ENCODE measurements at regions not wholly inside any gene's neighbourhood (a gene's known extent, or its start where the extent isn't known, plus 50 kb on each side); places are given as distances from the start of the nearest gene placed in this dataset.

DNA sequence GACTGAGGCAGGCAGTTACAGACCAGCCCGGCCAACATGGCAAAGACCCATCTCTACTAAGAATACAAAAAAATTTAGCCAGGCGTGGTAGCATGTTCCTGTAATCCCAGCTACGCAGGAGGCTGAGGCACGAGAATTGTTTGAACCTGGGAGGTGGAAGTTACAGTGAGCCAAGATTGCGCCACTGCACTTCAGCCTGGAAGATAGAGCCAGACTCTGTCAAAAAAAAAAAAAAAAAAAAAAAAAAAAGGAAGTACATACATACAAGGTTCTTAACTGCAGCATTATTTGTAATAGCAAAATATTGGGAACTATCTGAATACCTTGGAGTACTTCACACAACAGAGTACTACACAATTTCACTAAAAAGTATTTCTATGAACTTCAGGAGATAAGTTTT lies 183.5 kb upstream of the OLIG3 start:
- CTCF ChIA-PET = no interaction called here

DNA sequence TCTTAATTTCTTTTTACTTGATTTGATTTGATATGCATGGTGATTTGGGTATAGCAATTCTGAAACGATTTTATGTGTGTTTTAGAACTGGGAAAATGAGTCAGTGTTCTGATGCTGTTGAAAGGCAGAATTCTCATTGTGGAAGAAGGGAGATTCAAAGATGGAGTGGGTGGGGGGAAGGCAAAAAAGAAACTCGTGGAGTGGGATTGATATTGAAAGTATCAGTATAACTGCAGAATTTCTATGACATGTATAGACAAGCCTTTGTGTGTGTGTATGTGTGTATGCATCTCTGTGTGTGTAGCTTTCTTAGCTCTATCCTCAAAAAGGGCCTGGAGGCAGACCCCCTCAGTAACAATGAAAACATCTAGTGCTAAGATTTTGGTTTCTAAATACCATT lies 184.3 kb upstream of the OLIG3 start:
- H3K27ac ChIP-seq (ENCODE audit: low read depth in 2 of 2, low read length in 1 of 2) = no peak overlapping the region
- H3K4me3 ChIP-seq (ENCODE audit: low read depth in 2 of 2, low read length in 1 of 2) = no peak overlapping the region
- H3K36me3 ChIP-seq (replicated peaks in 1 of 2; ENCODE audit: control insufficient read depth in 1 of 2, insufficient read depth in 2 of 2, low read length in 1 of 2) = no peaks in the 10 kb centered on the region
- H3K9me2 ChIP-seq = no peaks in the 10 kb centered on the region
- POLR2A ChIA-PET = no interaction called here
- no peaks in the 10 kb centered on the region for H4K20me1 ChIP-seq (ENCODE audit: insufficient read depth)
- no peak overlapping the region for H3K9ac ChIP-seq
- H2AFZ ChIP-seq (ENCODE audit: low read depth) = no peak overlapping the region
- CTCF ChIA-PET = interaction anchor here (1.0 kb wide), 1 partner anchor 12 kb away, joined by 3 read pairs; no protein-coding TSS in a partner anchor
- no peak for TF ChIP-seq FOXM1 (IDR thresholded peaks at IDR 0.05; ENCODE audit: low read depth)
- TF ChIP-seq, protein P1, sequence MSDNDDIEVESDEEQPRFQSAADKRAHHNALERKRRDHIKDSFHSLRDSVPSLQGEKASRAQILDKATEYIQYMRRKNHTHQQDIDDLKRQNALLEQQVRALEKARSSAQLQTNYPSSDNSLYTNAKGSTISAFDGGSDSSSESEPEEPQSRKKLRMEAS (IDR thresholded peaks at IDR 0.05; ENCODE audit: low read depth) = no peak
- no peak for TF ChIP-seq CHD2 (IDR thresholded peaks at IDR 0.05; ENCODE audit: low read length, partially characterized antibody)
- TF ChIP-seq YY1 (IDR thresholded peaks at IDR 0.05; ENCODE audit: low read depth) = no peak
- no peak for TF ChIP-seq RFX5 (IDR thresholded peaks at IDR 0.05; ENCODE audit: low read length)
- TF ChIP-seq RXRA (IDR thresholded peaks at IDR 0.05; ENCODE audit: borderline replicate concordance, low read depth) = no peak
- TF ChIP-seq MEF2A (IDR thresholded peaks at IDR 0.05; ENCODE audit: borderline replicate concordance, low read depth) = no peak
- no peak for TF ChIP-seq ELF1 (IDR thresholded peaks at IDR 0.05)
- TF ChIP-seq EZH2phosphoT487 (IDR thresholded peaks at IDR 0.05; ENCODE audit: borderline replicate concordance, low read depth) = no peak
- TF ChIP-seq GABPA (IDR thresholded peaks at IDR 0.05; ENCODE audit: low read depth) = no peak
- no peak for TF ChIP-seq GATA2 (CRISPR knock-in tag; IDR thresholded peaks at IDR 0.05)
- no peak for TF ChIP-seq RCOR1 (IDR thresholded peaks at IDR 0.05; ENCODE audit: low read length)
- TF ChIP-seq EP300 (IDR thresholded peaks at IDR 0.05; ENCODE audit: borderline replicate concordance in 1 of 2, low read depth in 1 of 2, low read length in 1 of 2) = no peak
- TF ChIP-seq NFIC (IDR thresholded peaks at IDR 0.05; ENCODE audit: borderline replicate concordance) = no peak
- DNase-seq = no peak
- H3K27me3 ChIP-seq (ENCODE audit: insufficient read depth) = no peaks in the 10 kb centered on the region; the same call in 1 of the 2 replicates
- no peak overlapping the region for H3K4me2 ChIP-seq
- H3K79me2 ChIP-seq (ENCODE audit: insufficient read depth) = no peaks in the 10 kb centered on the region
- 5% methylated on average over 2 of the region's 2 CpGs for WGBS (ENCODE audit: low lambda C conversion rate)
- no peaks in the 10 kb centered on the region for H3F3A ChIP-seq (replicated peaks; ENCODE audit: insufficient read depth)
- no peaks in the 10 kb centered on the region for H3K9me3 ChIP-seq
- no peaks in the 10 kb centered on the region for H3K4me1 ChIP-seq (ENCODE audit: control insufficient read depth in 1 of 2, insufficient read depth in 2 of 2, low read depth in 1 of 2, low read length in 1 of 2)

More for the DNA sequence above, 183.5 kb upstream of the OLIG3 start:
- no peaks in the 10 kb centered on the region for H4K20me1 ChIP-seq (ENCODE audit: insufficient read depth)
- H3F3A ChIP-seq (replicated peaks; ENCODE audit: insufficient read depth) = no peaks in the 10 kb centered on the region
- TF ChIP-seq CHD2 (IDR thresholded peaks at IDR 0.05; ENCODE audit: low read length, partially characterized antibody) = no peak
- no peak for TF ChIP-seq TAF1 (IDR thresholded peaks at IDR 0.05; ENCODE audit: borderline replicate concordance, low read depth, low read length)
- no peak for TF ChIP-seq POLR2AphosphoS5 (IDR thresholded peaks at IDR 0.05; ENCODE audit: low read depth, low read length)
- TF ChIP-seq FOXJ3 (CRISPR knock-in tag; IDR thresholded peaks at IDR 0.05) = no peak
- TF ChIP-seq, protein P2, sequence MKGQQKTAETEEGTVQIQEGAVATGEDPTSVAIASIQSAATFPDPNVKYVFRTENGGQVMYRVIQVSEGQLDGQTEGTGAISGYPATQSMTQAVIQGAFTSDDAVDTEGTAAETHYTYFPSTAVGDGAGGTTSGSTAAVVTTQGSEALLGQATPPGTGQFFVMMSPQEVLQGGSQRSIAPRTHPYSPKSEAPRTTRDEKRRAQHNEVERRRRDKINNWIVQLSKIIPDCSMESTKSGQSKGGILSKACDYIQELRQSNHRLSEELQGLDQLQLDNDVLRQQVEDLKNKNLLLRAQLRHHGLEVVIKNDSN (IDR thresholded peaks at IDR 0.05; ENCODE audit: borderline replicate concordance, low read depth) = no peak
- no peak for TF ChIP-seq RCOR1 (IDR thresholded peaks at IDR 0.05; ENCODE audit: low read length)
- TF ChIP-seq GABPA (IDR thresholded peaks at IDR 0.05; ENCODE audit: low read depth) = no peak
- TF ChIP-seq TEAD4 (IDR thresholded peaks at IDR 0.05; ENCODE audit: borderline replicate concordance, insufficient read depth) = no peak
- TF ChIP-seq, protein P3, sequence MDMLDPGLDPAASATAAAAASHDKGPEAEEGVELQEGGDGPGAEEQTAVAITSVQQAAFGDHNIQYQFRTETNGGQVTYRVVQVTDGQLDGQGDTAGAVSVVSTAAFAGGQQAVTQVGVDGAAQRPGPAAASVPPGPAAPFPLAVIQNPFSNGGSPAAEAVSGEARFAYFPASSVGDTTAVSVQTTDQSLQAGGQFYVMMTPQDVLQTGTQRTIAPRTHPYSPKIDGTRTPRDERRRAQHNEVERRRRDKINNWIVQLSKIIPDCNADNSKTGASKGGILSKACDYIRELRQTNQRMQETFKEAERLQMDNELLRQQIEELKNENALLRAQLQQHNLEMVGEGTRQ (IDR thresholded peaks at IDR 0.05; ENCODE audit: borderline replicate concordance, low read depth, low read length) = no peak
- no peak for TF ChIP-seq YY1 (IDR thresholded peaks at IDR 0.05; ENCODE audit: low read depth)
- no peak for TF ChIP-seq RAD21 (IDR thresholded peaks at IDR 0.05; ENCODE audit: low read length)
- no peak for TF ChIP-seq GATA2 (CRISPR knock-in tag; IDR thresholded peaks at IDR 0.05)
- H3K79me2 ChIP-seq (ENCODE audit: insufficient read depth) = no peaks in the 10 kb centered on the region
- no peaks in the 10 kb centered on the region; the same call in 1 of the 2 replicates for H3K27me3 ChIP-seq (ENCODE audit: insufficient read depth)
- POLR2A ChIA-PET = no interaction called here
- DNase-seq = no peak
- WGBS (ENCODE audit: low lambda C conversion rate) = 15% methylated on average over 5 of the region's 5 CpGs
- no peak overlapping the region for H3K9ac ChIP-seq
- H3K9me2 ChIP-seq = no peaks in the 10 kb centered on the region
- no peak overlapping the region for H2AFZ ChIP-seq (ENCODE audit: low read depth)
- no peaks in the 10 kb centered on the region for H3K4me1 ChIP-seq (ENCODE audit: control insufficient read depth in 1 of 2, insufficient read depth in 2 of 2, low read depth in 1 of 2, low read length in 1 of 2)
- no peak overlapping the region for H3K4me3 ChIP-seq (ENCODE audit: low read depth in 2 of 2, low read length in 1 of 2)
- H3K36me3 ChIP-seq (replicated peaks in 1 of 2; ENCODE audit: control insufficient read depth in 1 of 2, insufficient read depth in 2 of 2, low read length in 1 of 2) = no peaks in the 10 kb centered on the region
- no peak overlapping the region for H3K27ac ChIP-seq (ENCODE audit: low read depth in 2 of 2, low read length in 1 of 2)
- H3K4me2 ChIP-seq = no peak overlapping the region
- H3K9me3 ChIP-seq = no peaks in the 10 kb centered on the region

Measured in SK-N-SH (cell line).